ENCODE measurements at regions not wholly inside any gene's neighbourhood (a gene's known extent, or its start where the extent isn't known, plus 50 kb on each side); places are given as distances from the start of the nearest gene placed in this dataset.

GRCh38 chr5:77560677-77561263 lies 68.7 kb upstream of the WDR41 start:
- DNase-seq (ENCODE audit: low spot score) = peak; percentile 5
- Histone ChIP-seq H3K4me1 (replicated peaks) (no peaks in the 10 kb centered on the region), H3K9me3 (no peaks in the 10 kb centered on the region), H3K27me3 (replicated peaks; ENCODE audit: insufficient read depth) (peaks cover 3% of the 10 kb centered on the region), H3K36me3 (no peaks in the 10 kb centered on the region), H3K4me3 (no peak overlapping the region), H3K27ac (no peak overlapping the region)
- intact Hi-C loops (cut with DNase I) = no loop called here
- TF ChIP-seq POLR2A (IDR thresholded peaks at IDR 0.05) = no peak
- TF ChIP-seq POLR2AphosphoS5 (IDR thresholded peaks at IDR 0.05) = no peak
- peak in 3 of 4 experiments; percentile 21 to 59 (median 37) for TF ChIP-seq CTCF (IDR thresholded peaks at IDR 0.05)
- WGBS = 6% methylated on average over 1 of the region's 1 CpG

GRCh38 chr5:77558266-77558665 lies 66.2 kb upstream of the WDR41 start:
- Histone ChIP-seq H3K27ac (no peak overlapping the region), H3K9me3 (no peaks in the 10 kb centered on the region), H3K27me3 (replicated peaks; ENCODE audit: insufficient read depth) (peaks cover 3% of the 10 kb centered on the region), H3K4me1 (replicated peaks) (no peaks in the 10 kb centered on the region), H3K4me3 (no peak overlapping the region), H3K36me3 (no peaks in the 10 kb centered on the region)
- no peak for TF ChIP-seq POLR2A (IDR thresholded peaks at IDR 0.05)
- TF ChIP-seq CTCF (IDR thresholded peaks at IDR 0.05) = no peak
- TF ChIP-seq POLR2AphosphoS5 (IDR thresholded peaks at IDR 0.05) = no peak
- intact Hi-C loops (cut with DNase I) = no loop called here
- 66% methylated on average over 5 of the region's 5 CpGs for WGBS
- DNase-seq (ENCODE audit: low spot score) = no peak

- no peak overlapping the region for H3K27ac ChIP-seq
- no peak overlapping the region for H3K4me3 ChIP-seq
- no peaks in the 10 kb centered on the region for H3K4me1 ChIP-seq (replicated peaks)
- H3K36me3 ChIP-seq = no peaks in the 10 kb centered on the region
- DNase-seq (ENCODE audit: low spot score) = no peak
- TF ChIP-seq POLR2A (IDR thresholded peaks at IDR 0.05) (no peak), POLR2AphosphoS5 (IDR thresholded peaks at IDR 0.05) (no peak), CTCF (IDR thresholded peaks at IDR 0.05) (no peak)
- WGBS = 29% methylated on average over 1 of the region's 1 CpG
- H3K27me3 ChIP-seq (replicated peaks; ENCODE audit: insufficient read depth) = no peaks in the 10 kb centered on the region
- intact Hi-C loops (cut with DNase I) = no loop called here
- H3K9me3 ChIP-seq = no peaks in the 10 kb centered on the region
Observed at GRCh38 chr5:77550406-77550805, 58.3 kb upstream of the WDR41 start.

GRCh38 chr5:77545285-77545684 lies 53.2 kb upstream of the WDR41 start:
- TF ChIP-seq CTCF (IDR thresholded peaks at IDR 0.05) (no peak), POLR2AphosphoS5 (IDR thresholded peaks at IDR 0.05) (no peak), POLR2A (IDR thresholded peaks at IDR 0.05) (no peak)
- H3K4me1 ChIP-seq (replicated peaks) = no peaks in the 10 kb centered on the region
- no peaks in the 10 kb centered on the region for H3K27me3 ChIP-seq (replicated peaks; ENCODE audit: insufficient read depth)
- H3K9me3 ChIP-seq = no peaks in the 10 kb centered on the region
- no peak overlapping the region for H3K4me3 ChIP-seq
- WGBS = 95% methylated on average over 12 of the region's 12 CpGs
- intact Hi-C loops (cut with DNase I) = no loop called here
- H3K36me3 ChIP-seq = no peaks in the 10 kb centered on the region
- H3K27ac ChIP-seq = no peak overlapping the region
- no peak for DNase-seq (ENCODE audit: low spot score)

Data from prostate gland (tissue), 2 donors.